Colonic mucosa (tissue), 4 donors: ENCODE measurements at regions not wholly inside any gene's neighbourhood (a gene's known extent, or its start where the extent isn't known, plus 50 kb on each side); places are given as distances from the start of the nearest gene placed in this dataset.

Source experiments
- DNase-seq: peaks from one replicate; pipeline ENCODE4 v3.0.0-alpha.2; 2020
- H3K27ac ChIP-seq: fragments of 200-600 bp; one replicate; pipeline ENCODE4 v1.8.0; 2021
- H3K27me3 ChIP-seq: fragments of 200-600 bp; one replicate; pipeline ENCODE4 v1.8.0; 2021
- H3K36me3 ChIP-seq: fragments of 200-600 bp; one replicate; pipeline ENCODE4 v1.8.0; 2021
- H3K4me1 ChIP-seq: fragments of 200-600 bp; one replicate; pipeline ENCODE4 v1.8.0; 2021; ENCODE audit warnings: mild to moderate bottlenecking
- H3K4me3 ChIP-seq: fragments of 200-600 bp; one replicate; pipeline ENCODE4 v1.8.0; 2021
- H3K9ac ChIP-seq, 2 donors: one replicate each; pipeline ENCODE4 v1.7.0; 2013; ENCODE audit warnings: control low read depth in 2 of 2, low read depth in 2 of 2, low read length in 2 of 2
- H3K9me3 ChIP-seq: fragments of 200-600 bp; one replicate; pipeline ENCODE4 v1.8.0; 2021
- CTCF ChIP-seq: fragments of 200-600 bp; IDR thresholded peaks from one replicate; pipeline ENCODE4 v1.8.0; 2022; ENCODE audit warnings: antibody characterized with exemption, mild to moderate bottlenecking
- intact Hi-C: fragments of 100-400 bp; cut with DNase I; formaldehyde crosslinking; loops from one replicate; pipeline ENCODE4 v1.14.1; 2022
- donor health status: healthy.
- donor health status: DM: no; HTN: no; CAD: no.
- donor health status: DM: no; HTN: no; CAD: no.

GRCh38 chr16:54632322-54633220 lies 298.1 kb upstream of the IRX5 start:
- Histone ChIP-seq H3K9me3 (no peaks in the 10 kb centered on the region), H3K27me3 (no peaks in the 10 kb centered on the region), H3K36me3 (no peaks in the 10 kb centered on the region), H3K9ac (no peak overlapping the region), H3K4me1 (no peaks in the 10 kb centered on the region), H3K27ac (no peak overlapping the region), H3K4me3 (no peak overlapping the region)
- no peak for DNase-seq
- intact Hi-C loops = no loop called here
- no peak for TF ChIP-seq CTCF

- Histone ChIP-seq H3K27me3 (no peaks in the 10 kb centered on the region), H3K36me3 (no peaks in the 10 kb centered on the region), H3K4me3 (no peak overlapping the region), H3K4me1 (no peaks in the 10 kb centered on the region), H3K27ac (no peak overlapping the region), H3K9ac (no peak overlapping the region), H3K9me3 (no peaks in the 10 kb centered on the region)
- DNase-seq = no peak
- intact Hi-C loops = no loop called here
- TF ChIP-seq CTCF = no peak
Measured at GRCh38 chr16:54631782-54632181, 298.9 kb upstream of the IRX5 start.

- Histone ChIP-seq H3K27me3 (no peaks in the 10 kb centered on the region), H3K4me3 (no peak overlapping the region), H3K9me3 (no peaks in the 10 kb centered on the region), H3K36me3 (no peaks in the 10 kb centered on the region), H3K4me1 (no peaks in the 10 kb centered on the region), H3K9ac (no peak overlapping the region), H3K27ac (no peak overlapping the region)
- intact Hi-C loops = no loop called here
- no peak for TF ChIP-seq CTCF
- no peak for DNase-seq
Measured at GRCh38 chr16:54630284-54630967, 300.2 kb upstream of the IRX5 start.

GRCh38 chr16:54628796-54629625 lies 301.7 kb upstream of the IRX5 start:
- Histone ChIP-seq H3K36me3 (no peaks in the 10 kb centered on the region), H3K4me3 (no peak overlapping the region), H3K27ac (no peak overlapping the region), H3K27me3 (no peaks in the 10 kb centered on the region), H3K9me3 (no peaks in the 10 kb centered on the region), H3K4me1 (no peaks in the 10 kb centered on the region), H3K9ac (no peak overlapping the region)
- no peak for TF ChIP-seq CTCF
- intact Hi-C loops = no loop called here
- DNase-seq = no peak

GRCh38 chr16:54627616-54628015 lies 303.0 kb upstream of the IRX5 start:
- no peaks in the 10 kb centered on the region for H3K4me1 ChIP-seq
- no peaks in the 10 kb centered on the region for H3K36me3 ChIP-seq
- H3K27me3 ChIP-seq = no peaks in the 10 kb centered on the region
- DNase-seq = no peak
- no peak overlapping the region for H3K27ac ChIP-seq
- H3K9me3 ChIP-seq = no peaks in the 10 kb centered on the region
- intact Hi-C loops = no loop called here
- no peak overlapping the region for H3K9ac ChIP-seq
- TF ChIP-seq CTCF = no peak
- no peak overlapping the region for H3K4me3 ChIP-seq
